ENCODE measurements at regions not wholly inside any gene's neighbourhood (a gene's known extent, or its start where the extent isn't known, plus 50 kb on each side); places are given as distances from the start of the nearest gene placed in this dataset.

- no peak overlapping the region for H3K9ac ChIP-seq (ENCODE audit: insufficient read depth, low read length, poor library complexity, severe bottlenecking)
- peaks cover 19% of the 10 kb centered on the region for H3K4me1 Mint-ChIP-seq
- intact Hi-C loops (cut with micrococcal nuclease) = no loop called here
Measured at GRCh38 chr6:10101551-10102252, 313.2 kb downstream of the TFAP2A start.

GRCh38 chr6:10099529-10100140 is 315.2 kb downstream of the TFAP2A start:
- H3K9me3 ChIP-seq (replicated peaks in 1 of 2; ENCODE audit: control insufficient read depth in 1 of 2, insufficient read depth in 1 of 2, low read length in 2 of 2) = peaks cover 0 to 6% of the 10 kb centered on the region in 2 donors

More at GRCh38 chr6:10101551-10102252, 313.2 kb downstream of the TFAP2A start:
- peaks cover 0 to 3% (median 1%) of the 10 kb centered on the region in 7 donors for H3K9me3 Mint-ChIP-seq
- no peaks in the 10 kb centered on the region for H3K36me3 Mint-ChIP-seq
- Histone ChIP-seq H3K9me3 (replicated peaks in 1 of 2; ENCODE audit: control insufficient read depth in 1 of 2, insufficient read depth in 1 of 2, low read length in 2 of 2) (no peaks in the 10 kb centered on the region), H3K79me2 (ENCODE audit: insufficient read depth, low read length) (no peaks in the 10 kb centered on the region), H3K4me2 (replicated peaks; ENCODE audit: extremely low read depth, low read length, poor library complexity, severe bottlenecking) (no peak overlapping the region), H3K27ac (ENCODE audit: low read depth in 1 of 2, low read length in 2 of 2) (no peak overlapping the region), H4K20me1 (ENCODE audit: insufficient read depth, low read length) (no peaks in the 10 kb centered on the region), H3K27me3 (ENCODE audit: control insufficient read depth in 2 of 2, insufficient read depth in 2 of 2, low read length in 2 of 2) (peaks cover 0 to 3% of the 10 kb centered on the region in 2 donors), H3K4me3 (replicated peaks in 1 of 3; ENCODE audit: low read depth in 2 of 3, low read length in 3 of 3) (no peak overlapping the region), H3K4me1 (ENCODE audit: control insufficient read depth in 1 of 2, insufficient read depth in 2 of 2, low read length in 2 of 2) (peaks cover 5 to 7% of the 10 kb centered on the region in 2 donors), H3K36me3 (replicated peaks in 1 of 2; ENCODE audit: control insufficient read depth in 1 of 2, insufficient read depth in 2 of 2, low read length in 2 of 2) (no peaks in the 10 kb centered on the region), H2AFZ (ENCODE audit: insufficient read depth, low read depth, low read length, poor library complexity, severe bottlenecking) (no peak overlapping the region)
- peaks cover 4 to 14% (median 9%) of the 10 kb centered on the region in 3 donors for H3K27me3 Mint-ChIP-seq (ENCODE audit: low read depth in 3 of 3)
- H3K27ac Mint-ChIP-seq = no peak overlapping the region
- no peak overlapping the region for H3K4me3 Mint-ChIP-seq
- no peak for TF ChIP-seq CTCF (IDR thresholded peaks at IDR 0.05)
- WGBS (ENCODE audit: insufficient coverage) = 64% methylated on average over 3 of the region's 4 CpGs
- DNase-seq = no peak

More at GRCh38 chr6:10099529-10100140, 315.2 kb downstream of the TFAP2A start:
- DNase-seq = peak; percentile 36 to 66 (median 39)
- Histone ChIP-seq H3K9ac (ENCODE audit: insufficient read depth, low read length, poor library complexity, severe bottlenecking) (no peak overlapping the region), H3K4me1 (ENCODE audit: control insufficient read depth in 1 of 2, insufficient read depth in 2 of 2, low read length in 2 of 2) (peaks cover 7% of the 10 kb centered on the region in 2 donors), H2AFZ (ENCODE audit: insufficient read depth, low read depth, low read length, poor library complexity, severe bottlenecking) (peak overlapping the region; percentile 73), H4K20me1 (ENCODE audit: insufficient read depth, low read length) (no peaks in the 10 kb centered on the region), H3K27me3 (ENCODE audit: control insufficient read depth in 2 of 2, insufficient read depth in 2 of 2, low read length in 2 of 2) (peaks cover 0 to 3% of the 10 kb centered on the region in 2 donors), H3K79me2 (ENCODE audit: insufficient read depth, low read length) (no peaks in the 10 kb centered on the region), H3K4me2 (replicated peaks; ENCODE audit: extremely low read depth, low read length, poor library complexity, severe bottlenecking) (peak overlapping the region; percentile 65), H3K4me3 (replicated peaks in 1 of 3; ENCODE audit: low read depth in 2 of 3, low read length in 3 of 3) (peak overlapping the region; percentile 0 to 68 (median 1)), H3K27ac (ENCODE audit: low read depth in 1 of 2, low read length in 2 of 2) (no peak overlapping the region), H3K36me3 (replicated peaks in 1 of 2; ENCODE audit: control insufficient read depth in 1 of 2, insufficient read depth in 2 of 2, low read length in 2 of 2) (no peaks in the 10 kb centered on the region)
- 47% methylated on average over 8 of the region's 9 CpGs for WGBS (ENCODE audit: insufficient coverage)
- Mint-ChIP-seq H3K27ac (peak overlapping the region in 5 of 7 donors; percentile 9 to 79 (median 64)), H3K4me3 (peak overlapping the region; percentile 72 to 90), H3K9me3 (peaks cover 4 to 10% (median 8%) of the 10 kb centered on the region in 7 donors), H3K36me3 (peaks cover 0 to 4% of the 10 kb centered on the region in 2 donors), H3K4me1 (peaks cover 24% of the 10 kb centered on the region), H3K27me3 (ENCODE audit: low read depth in 3 of 3) (peaks cover 3 to 14% (median 9%) of the 10 kb centered on the region in 3 donors)
- no peak for TF ChIP-seq CTCF (IDR thresholded peaks at IDR 0.05)
- intact Hi-C loops (cut with micrococcal nuclease) = no loop called here
